Liver (tissue), 7 donors: ENCODE measurements at regions not wholly inside any gene's neighbourhood (a gene's known extent, or its start where the extent isn't known, plus 50 kb on each side); places are given as distances from the start of the nearest gene placed in this dataset.
"Not testable (repeated sequence)": the region's sequence is repeated elsewhere in the genome, so short reads cannot be mapped to it uniquely, and the experiment has no call there.

Source experiments
- DNase-seq: peaks from one replicate; pipeline ENCODE4 v3.0.0-alpha.2; 2017; ENCODE audit warnings: low spot score
- H3K27ac ChIP-seq, 2 donors: one replicate each; pipeline ENCODE4 v1.7.0; 2013; ENCODE audit warnings: inconsistent platforms in 2 of 2, low read length in 2 of 2, control low read depth in 1 of 2, low read depth in 1 of 2, mild to moderate bottlenecking in 1 of 2
- H3K27me3 ChIP-seq, 4 donors: one replicate each; pipeline versions ENCODE4 v1.6.1 to v1.7.0; 2013; ENCODE audit warnings: low read length in 3 of 4, inconsistent platforms in 1 of 4, mild to moderate bottlenecking in 1 of 4, moderate library complexity in 1 of 4; ENCODE audit not compliant: control insufficient read depth in 4 of 4, insufficient read depth in 4 of 4
- H3K36me3 ChIP-seq, 4 donors: one replicate each; pipeline versions ENCODE4 v1.6.1 to v1.7.0; 2013; ENCODE audit warnings: low read length in 3 of 4, mild to moderate bottlenecking in 3 of 4, low read depth in 1 of 4, moderate library complexity in 1 of 4; ENCODE audit not compliant: control insufficient read depth in 4 of 4, insufficient read depth in 3 of 4
- H3K4me1 ChIP-seq, 4 donors: one replicate each; pipeline versions ENCODE4 v1.6.1 to v1.7.0; 2013; ENCODE audit warnings: low read length in 3 of 4, mild to moderate bottlenecking in 3 of 4, moderate library complexity in 1 of 4; ENCODE audit not compliant: control insufficient read depth in 4 of 4, insufficient read depth in 4 of 4
- H3K4me3 ChIP-seq, 3 donors: one replicate each; pipeline versions ENCODE4 v1.6.1 to v1.7.0; 2013; ENCODE audit warnings: low read length in 3 of 3, control low read depth in 1 of 3, low read depth in 1 of 3, mild to moderate bottlenecking in 1 of 3
- H3K9ac ChIP-seq, 2 donors: one replicate each; pipeline ENCODE4 v1.7.0; 2013; ENCODE audit warnings: low read length in 2 of 2, mild to moderate bottlenecking in 2 of 2, moderate library complexity in 2 of 2, control low read depth in 1 of 2, low read depth in 1 of 2
- H3K9me3 ChIP-seq, 4 donors: one replicate each; pipeline versions ENCODE4 v1.6.1 to v1.7.0; 2013; ENCODE audit warnings: low read length in 3 of 4; ENCODE audit not compliant: control insufficient read depth in 4 of 4
- EGR1 ChIP-seq, 2 donors: IDR thresholded peaks; 2 replicates each; pipeline ENCODE4 v1.6.1; 2016 to 2018; ENCODE audit warnings: antibody characterized with exemption in 2 of 2, low read depth in 2 of 2
- GABPA ChIP-seq, 2 donors: IDR thresholded peaks in 1 of 2; conservative IDR thresholded peaks in 1 of 2; 2 replicates each; pipeline ENCODE4 v1.6.1; 2016; ENCODE audit warnings: antibody characterized with exemption in 2 of 2, mild to moderate bottlenecking in 1 of 2, moderate library complexity in 1 of 2
- HNF4A ChIP-seq, 2 donors: conservative IDR thresholded peaks; 2 replicates each; pipeline ENCODE4 v1.6.1; 2016; ENCODE audit warnings: antibody characterized with exemption in 2 of 2, mild to moderate bottlenecking in 2 of 2
- JUND ChIP-seq, 2 donors: IDR thresholded peaks; 2 replicates each; pipeline ENCODE4 v1.6.1; 2016; ENCODE audit warnings: antibody characterized with exemption in 2 of 2
- NR2F2 ChIP-seq: IDR thresholded peaks from 2 replicates; pipeline ENCODE4 v1.6.1; 2016; ENCODE audit warnings: antibody characterized with exemption
- RXRA ChIP-seq, 2 donors: IDR thresholded peaks; 2 replicates each; pipeline ENCODE4 v1.6.1; 2017 to 2018; ENCODE audit warnings: antibody characterized with exemption in 2 of 2, mild to moderate bottlenecking in 1 of 2
- SP1 ChIP-seq: IDR thresholded peaks from 2 replicates; pipeline ENCODE4 v1.6.1; 2018; ENCODE audit warnings: antibody characterized with exemption, mild to moderate bottlenecking
- TAF1 ChIP-seq: conservative IDR thresholded peaks from 2 replicates; pipeline ENCODE4 v1.6.1; 2016; ENCODE audit warnings: antibody characterized with exemption, mild to moderate bottlenecking
- YY1 ChIP-seq: IDR thresholded peaks from 2 replicates; pipeline ENCODE4 v1.6.1; 2016; ENCODE audit warnings: antibody characterized with exemption, mild to moderate bottlenecking
- WGBS: extraction: QIAGEN DNeasy Blood & Tissue Kit; methylation state at CpG from one replicate; pipeline ENCODE4 v1.1.7; 2013; 5-methylcytosine and 5-hydroxymethylcytosine counted together
- TF ChIP-seq, protein P1 (sequence below): IDR thresholded peaks from 2 replicates; pipeline ENCODE4 v1.6.1; 2016; ENCODE audit warnings: antibody characterized with exemption
- TF ChIP-seq, protein P2 (sequence below): IDR thresholded peaks from 2 replicates; pipeline ENCODE4 v1.6.1; 2016; ENCODE audit warnings: antibody characterized with exemption
- donor health status: healthy.
- donor health status: healthy.
- donor health status: healthy.
- donor health status: healthy.

DNA sequence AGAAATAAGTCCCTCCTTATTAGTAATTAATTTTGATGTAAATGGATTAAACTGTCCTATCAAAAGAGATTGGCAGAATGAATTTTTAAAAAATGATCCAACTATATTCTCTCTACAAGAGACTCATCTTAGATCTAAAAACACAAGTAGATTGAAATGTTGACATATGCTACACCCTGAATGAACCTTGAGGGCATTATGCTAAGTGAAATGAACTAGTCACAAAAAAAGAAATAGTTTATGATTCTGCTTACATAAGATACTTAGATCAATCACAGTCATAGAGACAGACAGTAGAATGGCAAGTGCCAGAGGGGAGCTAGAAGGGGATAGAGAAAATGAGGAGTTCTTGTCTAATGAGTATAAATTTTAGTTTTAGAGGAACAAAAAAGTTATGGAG, 849.8 kb downstream of the CDH11 start:
- Histone ChIP-seq H3K27ac (no peak overlapping the region), H3K27me3 (no peaks in the 10 kb centered on the region), H3K9me3 (no peaks in the 10 kb centered on the region), H3K4me3 (no peak overlapping the region), H3K4me1 (no peaks in the 10 kb centered on the region), H3K9ac (no peak overlapping the region), H3K36me3 (no peaks in the 10 kb centered on the region)
- no peak for TF ChIP-seq SP1
- no peak for TF ChIP-seq YY1
- TF ChIP-seq RXRA (IDR thresholded peaks at IDR 0.05): no peak
- no peak for TF ChIP-seq EGR1 (IDR thresholded peaks at IDR 0.05; ENCODE audit: low read depth in 2 of 2)
- TF ChIP-seq HNF4A (conservative IDR thresholded peaks at IDR 0.05): no peak
- no peak for DNase-seq

DNA sequence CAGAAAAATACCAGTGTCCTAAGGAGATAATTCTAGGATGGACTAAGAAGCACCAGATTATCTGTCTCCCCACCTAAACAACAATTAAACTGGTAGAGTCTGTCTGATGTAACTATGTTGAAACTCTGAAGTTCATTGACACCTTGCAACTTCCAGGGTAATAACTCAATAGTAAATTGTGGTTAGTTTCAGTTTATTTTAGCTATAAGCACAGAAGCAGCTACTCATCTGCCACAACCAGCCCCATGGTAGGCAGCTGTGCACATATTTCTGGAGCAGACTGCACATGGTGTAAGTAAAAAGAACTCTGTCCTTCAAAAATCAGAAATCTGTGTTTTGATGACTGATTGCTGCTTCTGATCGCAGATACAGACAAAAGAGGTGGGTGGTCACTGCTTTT, 852.1 kb downstream of the CDH11 start:
- Histone ChIP-seq H3K27me3 (no peaks in the 10 kb centered on the region), H3K27ac (no peak overlapping the region), H3K9ac (no peak overlapping the region), H3K36me3 (no peaks in the 10 kb centered on the region), H3K4me3 (no peak overlapping the region), H3K4me1 (no peaks in the 10 kb centered on the region), H3K9me3 (no peaks in the 10 kb centered on the region)
- TF ChIP-seq, protein P1, sequence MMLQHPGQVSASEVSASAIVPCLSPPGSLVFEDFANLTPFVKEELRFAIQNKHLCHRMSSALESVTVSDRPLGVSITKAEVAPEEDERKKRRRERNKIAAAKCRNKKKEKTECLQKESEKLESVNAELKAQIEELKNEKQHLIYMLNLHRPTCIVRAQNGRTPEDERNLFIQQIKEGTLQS: no peak
- TF ChIP-seq TAF1: no peak
- WGBS: 77% methylated on average over 1 of the region's 1 CpG
- DNase-seq: no peak

DNA sequence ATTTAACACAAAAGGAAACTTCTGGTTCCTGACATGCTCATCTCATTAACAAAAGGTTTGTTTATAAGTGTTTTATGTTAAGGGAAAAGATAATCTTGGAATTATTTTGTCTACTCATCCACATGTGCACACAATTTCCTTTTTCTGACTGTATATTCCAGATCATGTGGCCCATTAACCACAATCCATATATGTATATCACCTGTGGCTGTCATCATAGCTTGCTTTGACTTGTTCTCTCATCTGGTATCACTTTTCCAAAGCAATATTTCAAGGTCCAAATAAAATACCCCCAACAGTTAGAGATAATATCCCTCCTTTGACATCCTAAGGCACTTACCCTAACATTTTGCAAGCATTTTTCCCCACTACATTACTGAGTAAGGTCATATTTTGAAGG, 856.1 kb downstream of the CDH11 start:
- Histone ChIP-seq H3K36me3 (no peaks in the 10 kb centered on the region), H3K4me1 (no peaks in the 10 kb centered on the region), H3K4me3 (no peak overlapping the region), H3K27ac (no peak overlapping the region), H3K27me3 (no peaks in the 10 kb centered on the region), H3K9me3 (no peaks in the 10 kb centered on the region), H3K9ac (no peak overlapping the region)
- no peak for DNase-seq
- TF ChIP-seq YY1 (no peak), EGR1 (IDR thresholded peaks at IDR 0.05; ENCODE audit: low read depth in 2 of 2) (no peak), JUND (IDR thresholded peaks at IDR 0.05) (no peak), NR2F2 (no peak), GABPA (IDR thresholded peaks at IDR 0.05 in 1 of 2, conservative IDR thresholded peaks at IDR 0.05 in 1 of 2) (no peak), TAF1 (no peak)
- TF ChIP-seq, protein P2, sequence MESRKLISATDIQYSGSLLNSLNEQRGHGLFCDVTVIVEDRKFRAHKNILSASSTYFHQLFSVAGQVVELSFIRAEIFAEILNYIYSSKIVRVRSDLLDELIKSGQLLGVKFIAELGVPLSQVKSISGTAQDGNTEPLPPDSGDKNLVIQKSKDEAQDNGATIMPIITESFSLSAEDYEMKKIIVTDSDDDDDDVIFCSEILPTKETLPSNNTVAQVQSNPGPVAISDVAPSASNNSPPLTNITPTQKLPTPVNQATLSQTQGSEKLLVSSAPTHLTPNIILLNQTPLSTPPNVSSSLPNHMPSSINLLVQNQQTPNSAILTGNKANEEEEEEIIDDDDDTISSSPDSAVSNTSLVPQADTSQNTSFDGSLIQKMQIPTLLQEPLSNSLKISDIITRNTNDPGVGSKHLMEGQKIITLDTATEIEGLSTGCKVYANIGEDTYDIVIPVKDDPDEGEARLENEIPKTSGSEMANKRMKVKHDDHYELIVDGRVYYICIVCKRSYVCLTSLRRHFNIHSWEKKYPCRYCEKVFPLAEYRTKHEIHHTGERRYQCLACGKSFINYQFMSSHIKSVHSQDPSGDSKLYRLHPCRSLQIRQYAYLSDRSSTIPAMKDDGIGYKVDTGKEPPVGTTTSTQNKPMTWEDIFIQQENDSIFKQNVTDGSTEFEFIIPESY: no peak
- TF ChIP-seq, protein P1: no peak

DNA sequence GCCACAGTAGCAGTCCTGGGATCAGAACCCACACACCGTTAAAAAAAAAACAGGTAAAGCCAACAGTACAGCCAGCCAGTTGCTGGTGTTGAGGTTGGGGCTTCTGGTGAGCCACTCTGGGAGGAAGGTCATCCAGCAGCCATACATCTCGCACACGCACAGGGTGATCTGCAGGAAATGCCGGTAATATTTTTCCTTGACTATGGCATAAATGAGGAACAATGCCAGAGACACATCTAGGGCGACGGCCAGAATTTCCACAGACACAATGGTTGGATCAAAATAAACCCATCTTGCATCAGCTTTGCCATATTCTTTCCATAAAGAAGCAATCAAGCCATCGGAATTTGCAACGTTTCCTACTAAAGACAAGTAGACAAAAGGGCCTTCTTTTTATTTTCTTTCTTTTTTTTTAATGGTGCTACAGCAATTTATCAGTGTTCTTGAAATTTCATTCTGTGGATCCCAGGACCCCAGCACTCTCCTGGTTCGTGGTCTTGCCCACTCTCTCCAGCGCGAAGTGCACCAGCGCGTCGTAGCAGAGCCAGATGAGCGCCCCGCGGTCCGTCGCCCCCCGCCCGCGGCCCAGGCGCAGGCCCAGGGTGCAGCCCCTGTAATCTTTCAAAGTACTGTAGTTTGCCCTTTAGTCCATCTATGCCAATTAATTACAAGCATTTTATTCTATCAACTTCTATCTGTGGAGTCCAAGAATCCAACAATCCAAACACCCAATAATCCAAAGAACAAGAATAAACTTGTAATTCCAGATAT, 861.0 kb downstream of the CDH11 start:
- DNase-seq, H3K27ac ChIP-seq: not testable (repeated sequence)

More for the DNA sequence above, 861.0 kb downstream of the CDH11 start:
- H3K4me1 ChIP-seq, H3K9ac ChIP-seq, H3K4me3 ChIP-seq, H3K9me3 ChIP-seq, H3K27me3 ChIP-seq, H3K36me3 ChIP-seq: not testable (repeated sequence)
- WGBS: 92% methylated on average over 23 of the region's 23 CpGs
